ENCODE measurements at regions not wholly inside any gene's neighbourhood (a gene's known extent, or its start where the extent isn't known, plus 50 kb on each side); places are given as distances from the start of the nearest gene placed in this dataset.

- no peak for TF ChIP-seq CTCF (IDR thresholded peaks at IDR 0.05; ENCODE audit: low read length)
- no peak for TF ChIP-seq EZH2 (IDR thresholded peaks at IDR 0.05; ENCODE audit: borderline replicate concordance, low read length)
Measured at GRCh38 chr4:31146366-31146765, 426.2 kb downstream of the PCDH7 start.

All from OCI-LY1 (cell line).